ENCODE measurements at regions not wholly inside any gene's neighbourhood (a gene's known extent, or its start where the extent isn't known, plus 50 kb on each side); places are given as distances from the start of the nearest gene placed in this dataset.

DNA sequence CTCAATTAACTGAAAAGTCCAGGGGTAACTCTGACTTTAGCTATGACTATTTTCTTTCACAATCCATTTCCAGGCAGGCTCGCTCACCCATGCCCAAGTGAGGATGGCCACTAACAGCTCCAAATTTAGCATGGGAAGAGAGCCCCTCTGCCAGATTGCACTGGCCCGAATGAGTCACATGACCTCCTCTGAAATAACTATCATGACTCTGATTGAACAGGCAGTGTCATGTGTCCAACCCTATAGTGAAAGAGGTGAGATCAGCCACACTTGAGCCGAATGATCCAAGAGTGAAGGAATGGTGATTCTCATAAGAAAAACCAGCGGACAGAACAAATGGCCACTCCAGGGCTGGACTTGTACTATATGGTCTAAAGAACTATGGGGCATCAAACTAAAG lies 242.3 kb downstream of the NSG2 start:
- DNase-seq (ENCODE audit: extremely low read depth, low read depth) = no peak
- H3K4me3 ChIP-seq (replicated peaks; ENCODE audit: low read depth, low read length) = no peak overlapping the region
- TF ChIP-seq CTCF (IDR thresholded peaks at IDR 0.05; ENCODE audit: low read depth, low read length, missing control alignments) = no peak

GRCh38 chr5:174288439-174288838 lies 242.9 kb downstream of the NSG2 start:
- TF ChIP-seq CTCF (IDR thresholded peaks at IDR 0.05; ENCODE audit: low read depth, low read length, missing control alignments) = no peak
- H3K4me3 ChIP-seq (replicated peaks; ENCODE audit: low read depth, low read length) = no peak overlapping the region
- DNase-seq (ENCODE audit: extremely low read depth, low read depth) = no peak

GRCh38 chr5:174291162-174291561 lies 245.7 kb downstream of the NSG2 start:
- H3K4me3 ChIP-seq (replicated peaks; ENCODE audit: low read depth, low read length) = no peak overlapping the region
- DNase-seq (ENCODE audit: extremely low read depth, low read depth) = no peak
- TF ChIP-seq CTCF (IDR thresholded peaks at IDR 0.05; ENCODE audit: low read depth, low read length, missing control alignments) = no peak

- no peak for TF ChIP-seq CTCF (IDR thresholded peaks at IDR 0.05; ENCODE audit: low read depth, low read length, missing control alignments)
- no peak for DNase-seq (ENCODE audit: extremely low read depth, low read depth)
- H3K4me3 ChIP-seq (replicated peaks; ENCODE audit: low read depth, low read length) = no peak overlapping the region
These were observed 246.8 kb downstream of the NSG2 start for GRCh38 chr5:174292348-174292747.

DNA sequence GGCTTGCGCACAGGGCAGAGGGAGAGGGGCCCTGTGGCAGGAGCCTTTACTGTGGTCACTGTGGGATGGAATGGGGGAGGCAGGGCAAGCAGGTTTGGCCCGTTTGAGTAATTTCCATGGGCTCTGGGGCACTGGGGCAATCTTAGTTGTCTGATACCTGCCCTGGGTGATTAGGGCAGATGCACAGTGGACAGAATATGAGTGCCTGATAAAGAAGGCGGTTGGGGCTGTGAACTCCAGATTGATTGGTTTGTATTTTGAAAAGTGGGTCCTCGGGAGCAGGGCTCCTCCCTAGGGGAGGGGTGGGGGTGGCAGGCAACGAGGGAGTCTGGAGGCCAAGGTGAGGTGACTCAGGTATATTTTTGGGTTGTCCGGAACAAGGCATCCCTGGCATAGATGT lies 247.5 kb downstream of the NSG2 start:
- no peak for TF ChIP-seq CTCF (IDR thresholded peaks at IDR 0.05; ENCODE audit: low read depth, low read length, missing control alignments)
- DNase-seq (ENCODE audit: extremely low read depth, low read depth) = no peak

GRCh38 chr5:174293481-174293880 lies 248.0 kb downstream of the NSG2 start:
- TF ChIP-seq CTCF (IDR thresholded peaks at IDR 0.05; ENCODE audit: low read depth, low read length, missing control alignments) = no peak
- no peak overlapping the region for H3K4me3 ChIP-seq (replicated peaks; ENCODE audit: low read depth, low read length)

More for the DNA sequence above, 247.5 kb downstream of the NSG2 start:
- H3K4me3 ChIP-seq (replicated peaks; ENCODE audit: low read depth, low read length) = no peak overlapping the region

DNA sequence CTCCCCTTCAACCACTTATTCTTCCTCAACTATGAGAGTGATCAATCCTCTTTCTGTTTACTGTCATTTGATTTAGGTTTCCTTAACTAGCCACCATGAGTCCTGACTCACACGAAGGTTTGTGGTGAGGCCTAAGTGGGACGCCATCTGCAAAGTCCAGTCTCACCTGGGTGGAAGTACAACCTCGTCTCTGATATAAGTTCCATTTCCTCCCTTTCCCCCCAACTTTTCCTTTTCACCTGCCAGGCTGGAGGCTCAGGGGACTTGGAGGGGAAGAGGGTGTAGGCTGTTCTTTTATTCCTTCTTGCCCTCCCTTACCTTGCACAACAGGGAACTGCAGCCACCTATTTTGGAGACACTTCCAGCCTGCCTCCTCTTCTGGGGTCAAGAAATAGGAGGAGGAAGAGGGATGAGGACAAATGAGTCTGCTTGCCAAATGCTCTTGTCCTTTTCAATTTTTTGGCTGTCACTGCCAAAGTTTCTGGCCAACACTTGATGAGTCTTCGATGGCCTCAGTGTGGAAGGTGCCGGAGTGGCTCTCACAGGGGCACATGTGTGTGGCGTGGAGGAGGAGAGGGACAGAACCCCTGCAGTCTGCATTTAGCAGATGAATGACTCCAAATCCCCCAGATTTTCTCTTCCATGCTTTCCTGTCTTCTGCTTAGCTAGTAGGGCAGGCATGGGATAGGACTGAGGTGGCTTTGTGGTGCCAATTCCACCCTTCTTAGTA lies 249.6 kb downstream of the NSG2 start:
- H3K4me3 ChIP-seq (replicated peaks; ENCODE audit: low read depth, low read length) = no peak overlapping the region
- no peak for TF ChIP-seq CTCF (IDR thresholded peaks at IDR 0.05; ENCODE audit: low read depth, low read length, missing control alignments)
- DNase-seq (ENCODE audit: extremely low read depth, low read depth) = no peak

More at GRCh38 chr5:174293481-174293880, 248.0 kb downstream of the NSG2 start:
- no peak for DNase-seq (ENCODE audit: extremely low read depth, low read depth)

All from HFF-Myc (cell line).